Sigmoid colon (tissue), 4 donors: ENCODE measurements at regions not wholly inside any gene's neighbourhood (a gene's known extent, or its start where the extent isn't known, plus 50 kb on each side); places are given as distances from the start of the nearest gene placed in this dataset.

Experiments
- EP300 ChIP-seq, 4 donors: sonication (generic); formaldehyde crosslinking; IDR thresholded peaks; one replicate each; pipeline ENCODE4 v1.6.1; 2017; ENCODE audit warnings: antibody characterized with exemption in 4 of 4
- POLR2A ChIP-seq, 2 donors: fragments of 450-650 bp; IDR thresholded peaks; one replicate each; pipeline ENCODE4 v1.6.1; 2016; ENCODE audit warnings: antibody characterized with exemption in 2 of 2, mild to moderate bottlenecking in 2 of 2, moderate library complexity in 2 of 2
- POLR2AphosphoS5 ChIP-seq, 4 donors: sonication (generic); formaldehyde crosslinking; IDR thresholded peaks; one replicate each; pipeline ENCODE4 v1.6.1; 2017; ENCODE audit warnings: antibody characterized with exemption in 4 of 4
- TF ChIP-seq, protein P1 (sequence below), 4 experiments: fragments of 450-650 bp in 3 of 4; fragments of 200-600 bp in 1 of 4; IDR thresholded peaks; one replicate each; pipeline ENCODE4 v1.5.1; 2016 to 2019; ENCODE audit warnings: antibody characterized with exemption in 4 of 4, mild to moderate bottlenecking in 3 of 4, moderate library complexity in 2 of 4

- TF ChIP-seq, protein P1, sequence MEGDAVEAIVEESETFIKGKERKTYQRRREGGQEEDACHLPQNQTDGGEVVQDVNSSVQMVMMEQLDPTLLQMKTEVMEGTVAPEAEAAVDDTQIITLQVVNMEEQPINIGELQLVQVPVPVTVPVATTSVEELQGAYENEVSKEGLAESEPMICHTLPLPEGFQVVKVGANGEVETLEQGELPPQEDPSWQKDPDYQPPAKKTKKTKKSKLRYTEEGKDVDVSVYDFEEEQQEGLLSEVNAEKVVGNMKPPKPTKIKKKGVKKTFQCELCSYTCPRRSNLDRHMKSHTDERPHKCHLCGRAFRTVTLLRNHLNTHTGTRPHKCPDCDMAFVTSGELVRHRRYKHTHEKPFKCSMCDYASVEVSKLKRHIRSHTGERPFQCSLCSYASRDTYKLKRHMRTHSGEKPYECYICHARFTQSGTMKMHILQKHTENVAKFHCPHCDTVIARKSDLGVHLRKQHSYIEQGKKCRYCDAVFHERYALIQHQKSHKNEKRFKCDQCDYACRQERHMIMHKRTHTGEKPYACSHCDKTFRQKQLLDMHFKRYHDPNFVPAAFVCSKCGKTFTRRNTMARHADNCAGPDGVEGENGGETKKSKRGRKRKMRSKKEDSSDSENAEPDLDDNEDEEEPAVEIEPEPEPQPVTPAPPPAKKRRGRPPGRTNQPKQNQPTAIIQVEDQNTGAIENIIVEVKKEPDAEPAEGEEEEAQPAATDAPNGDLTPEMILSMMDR (IDR thresholded peaks at IDR 0.05): no peak
- no peak for TF ChIP-seq POLR2A (IDR thresholded peaks at IDR 0.05)
- no peak for TF ChIP-seq POLR2AphosphoS5 (IDR thresholded peaks at IDR 0.05)
- TF ChIP-seq EP300 (IDR thresholded peaks at IDR 0.05): no peak
Observed at GRCh38 chr9:75775966-75776691, 114.3 kb upstream of the PCSK5 start.
